Rectal smooth muscle tissue (tissue), 1 donor: ENCODE measurements at regions not wholly inside any gene's neighbourhood (a gene's known extent, or its start where the extent isn't known, plus 50 kb on each side); places are given as distances from the start of the nearest gene placed in this dataset.
"Not testable (repeated sequence)": the region's sequence is repeated elsewhere in the genome, so short reads cannot be mapped to it uniquely, and the experiment has no call there.

Source experiments
- H3K27ac ChIP-seq: one replicate; pipeline ENCODE4 v1.7.0; 2013; ENCODE audit warnings: low read depth, low read length, inconsistent platforms
- H3K27me3 ChIP-seq: one replicate; pipeline ENCODE4 v1.7.0; 2013; ENCODE audit warnings: low read length; ENCODE audit not compliant: control insufficient read depth, insufficient read depth
- H3K36me3 ChIP-seq: one replicate; pipeline ENCODE4 v1.7.0; 2013; ENCODE audit warnings: low read length; ENCODE audit not compliant: control insufficient read depth, insufficient read depth
- H3K4me1 ChIP-seq: one replicate; pipeline ENCODE4 v1.7.0; 2013; ENCODE audit warnings: low read length; ENCODE audit not compliant: control insufficient read depth, insufficient read depth
- H3K4me3 ChIP-seq: one replicate; pipeline ENCODE4 v1.7.0; 2013; ENCODE audit warnings: low read length
- H3K9ac ChIP-seq: one replicate; pipeline ENCODE4 v1.7.0; 2013; ENCODE audit warnings: low read length

- Histone ChIP-seq H3K4me3 (no peak overlapping the region), H3K4me1 (no peaks in the 10 kb centered on the region), H3K9ac (no peak overlapping the region), H3K27me3 (no peaks in the 10 kb centered on the region), H3K36me3 (no peaks in the 10 kb centered on the region), H3K27ac (no peak overlapping the region)
These were observed 204.7 kb downstream of the CDRT15L2 start for GRCh38 chr17:20784100-20784665.

GRCh38 chr17:20787281-20787680 is 207.8 kb downstream of the CDRT15L2 start:
- Histone ChIP-seq H3K9ac (no peak overlapping the region), H3K27me3 (no peaks in the 10 kb centered on the region), H3K36me3 (no peaks in the 10 kb centered on the region), H3K4me3 (no peak overlapping the region), H3K27ac (no peak overlapping the region), H3K4me1 (no peaks in the 10 kb centered on the region)

GRCh38 chr17:20791626-20792025 is 212.1 kb downstream of the CDRT15L2 start:
- H3K4me1 ChIP-seq: no peaks in the 10 kb centered on the region
- H3K9ac ChIP-seq: no peak overlapping the region

GRCh38 chr17:20794532-20794931 is 215.0 kb downstream of the CDRT15L2 start:
- H3K4me3 ChIP-seq, H3K27me3 ChIP-seq, H3K27ac ChIP-seq, H3K4me1 ChIP-seq, H3K36me3 ChIP-seq, H3K9ac ChIP-seq: not testable (repeated sequence)

More at GRCh38 chr17:20791626-20792025, 212.1 kb downstream of the CDRT15L2 start:
- H3K4me3 ChIP-seq: no peak overlapping the region
- no peaks in the 10 kb centered on the region for H3K36me3 ChIP-seq
- no peak overlapping the region for H3K27ac ChIP-seq
- no peaks in the 10 kb centered on the region for H3K27me3 ChIP-seq

GRCh38 chr17:20797292-20797691 is 217.8 kb downstream of the CDRT15L2 start:
- no peaks in the 10 kb centered on the region for H3K27me3 ChIP-seq
- H3K4me3 ChIP-seq: no peak overlapping the region
- H3K27ac ChIP-seq: no peak overlapping the region

GRCh38 chr17:20800146-20800545 is 220.6 kb downstream of the CDRT15L2 start:
- Histone ChIP-seq H3K27me3 (no peaks in the 10 kb centered on the region), H3K4me3 (no peak overlapping the region), H3K27ac (no peak overlapping the region), H3K4me1 (no peaks in the 10 kb centered on the region), H3K36me3 (no peaks in the 10 kb centered on the region), H3K9ac (no peak overlapping the region)

More at GRCh38 chr17:20797292-20797691, 217.8 kb downstream of the CDRT15L2 start:
- Histone ChIP-seq H3K4me1 (no peaks in the 10 kb centered on the region), H3K36me3 (no peaks in the 10 kb centered on the region), H3K9ac (no peak overlapping the region)

GRCh38 chr17:20805751-20806150 is 226.2 kb downstream of the CDRT15L2 start:
- H3K4me1 ChIP-seq: no peaks in the 10 kb centered on the region
- H3K9ac ChIP-seq: no peak overlapping the region
- H3K36me3 ChIP-seq: no peaks in the 10 kb centered on the region
- H3K4me3 ChIP-seq: no peak overlapping the region
- no peaks in the 10 kb centered on the region for H3K27me3 ChIP-seq
- no peak overlapping the region for H3K27ac ChIP-seq

GRCh38 chr17:20807566-20807965 is 228.0 kb downstream of the CDRT15L2 start:
- H3K27me3 ChIP-seq, H3K36me3 ChIP-seq, H3K9ac ChIP-seq, H3K4me3 ChIP-seq, H3K27ac ChIP-seq, H3K4me1 ChIP-seq: not testable (repeated sequence)

GRCh38 chr17:20815410-20815809 is 227.4 kb downstream of the USP22 start:
- H3K9ac ChIP-seq, H3K27ac ChIP-seq, H3K36me3 ChIP-seq, H3K4me3 ChIP-seq, H3K4me1 ChIP-seq, H3K27me3 ChIP-seq: not testable (repeated sequence)

GRCh38 chr17:20823905-20824304 is 218.9 kb downstream of the USP22 start:
- H3K9ac ChIP-seq: no peak overlapping the region
- no peak overlapping the region for H3K27ac ChIP-seq
- H3K27me3 ChIP-seq: no peaks in the 10 kb centered on the region
- H3K4me3 ChIP-seq: no peak overlapping the region
- H3K36me3 ChIP-seq: no peaks in the 10 kb centered on the region
- H3K4me1 ChIP-seq: no peaks in the 10 kb centered on the region

GRCh38 chr17:20825539-20825938 is 217.3 kb downstream of the USP22 start:
- Histone ChIP-seq H3K36me3 (no peaks in the 10 kb centered on the region), H3K9ac (no peak overlapping the region), H3K4me3 (no peak overlapping the region), H3K27ac (no peak overlapping the region), H3K4me1 (no peaks in the 10 kb centered on the region), H3K27me3 (no peaks in the 10 kb centered on the region)

GRCh38 chr17:20840453-20840852 is 202.4 kb downstream of the USP22 start:
- H3K9ac ChIP-seq, H3K36me3 ChIP-seq, H3K27ac ChIP-seq, H3K4me3 ChIP-seq, H3K4me1 ChIP-seq, H3K27me3 ChIP-seq: not testable (repeated sequence)

GRCh38 chr17:20840987-20841865 is 201.6 kb downstream of the USP22 start:
- H3K36me3 ChIP-seq, H3K9ac ChIP-seq, H3K4me1 ChIP-seq, H3K27me3 ChIP-seq: not testable (repeated sequence)
- Histone ChIP-seq H3K27ac (peak overlapping the region; percentile 58), H3K4me3 (peak overlapping the region; percentile 21)
